ENCODE measurements at regions not wholly inside any gene's neighbourhood (a gene's known extent, or its start where the extent isn't known, plus 50 kb on each side); places are given as distances from the start of the nearest gene placed in this dataset.

DNA sequence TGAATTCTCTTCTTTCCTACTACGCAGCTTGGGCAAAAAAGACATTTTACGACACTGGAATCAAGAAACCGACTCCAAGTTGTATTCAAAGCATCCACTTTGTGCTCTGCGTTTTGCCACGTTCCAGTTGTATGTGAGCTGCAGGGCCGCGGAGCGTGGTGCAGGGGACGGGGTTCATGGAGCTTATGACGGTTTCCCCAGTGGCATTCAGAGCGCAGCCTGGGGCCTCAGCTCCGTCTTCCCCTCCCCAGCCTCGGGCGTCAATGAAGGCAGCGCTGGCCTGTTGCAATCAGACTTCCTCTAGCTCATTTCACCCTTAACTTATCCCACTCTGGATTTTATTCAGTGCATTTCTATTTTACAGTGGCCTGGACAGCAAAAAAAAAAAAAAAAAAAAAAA, 403.4 kb upstream of the KLF6 start:
- no peak for TF ChIP-seq POLR2A (IDR thresholded peaks at IDR 0.05; ENCODE audit: low read depth, low read length)
- TF ChIP-seq PAX5 (IDR thresholded peaks at IDR 0.05; ENCODE audit: insufficient read depth, low read length, severe bottlenecking): no peak
- no peak for TF ChIP-seq POLR2AphosphoS5 (IDR thresholded peaks at IDR 0.05; ENCODE audit: low read depth, low read length)
- TF ChIP-seq SPI1 (IDR thresholded peaks at IDR 0.05; ENCODE audit: low read depth, low read length): no peak
- no peak for TF ChIP-seq POU2F2 (IDR thresholded peaks at IDR 0.05; ENCODE audit: low read depth, low read length)
- TF ChIP-seq TAF1 (IDR thresholded peaks at IDR 0.05; ENCODE audit: low read depth, low read length): no peak
